VCaP (cell line): ENCODE measurements at regions not wholly inside any gene's neighbourhood (a gene's known extent, or its start where the extent isn't known, plus 50 kb on each side); places are given as distances from the start of the nearest gene placed in this dataset.

Experiments
- H3K27ac ChIP-seq: fragments of 450-650 bp; 2 replicates; pipeline ENCODE4 v1.5.1; 2017
- CTCF ChIP-seq: fragments of 450-650 bp; conservative IDR thresholded peaks from 2 replicates; pipeline ENCODE4 v1.5.1; 2017; ENCODE audit warnings: mild to moderate bottlenecking, moderate library complexity

- no peak overlapping the region for H3K27ac ChIP-seq
- TF ChIP-seq CTCF = no peak
Observed at GRCh38 chr10:9743639-9744038, 1274.0 kb upstream of the CELF2 start.

- H3K27ac ChIP-seq = no peak overlapping the region
- TF ChIP-seq CTCF = no peak
Observed at GRCh38 chr10:9745158-9745557, 1272.5 kb upstream of the CELF2 start.

- TF ChIP-seq CTCF = no peak
Observed at GRCh38 chr10:9757176-9757575, 1260.5 kb upstream of the CELF2 start.

GRCh38 chr10:9759596-9759995, 1258.1 kb upstream of the CELF2 start:
- TF ChIP-seq CTCF = no peak
- H3K27ac ChIP-seq = no peak overlapping the region

More at GRCh38 chr10:9757176-9757575, 1260.5 kb upstream of the CELF2 start:
- H3K27ac ChIP-seq = no peak overlapping the region

- H3K27ac ChIP-seq = no peak overlapping the region
- TF ChIP-seq CTCF = no peak
Observed at GRCh38 chr10:9762966-9763656, 1254.6 kb upstream of the CELF2 start.

GRCh38 chr10:9766762-9767161, 1250.9 kb upstream of the CELF2 start:
- peak; percentile 25; the same call in 1 of the 2 replicates for TF ChIP-seq CTCF

GRCh38 chr10:9781666-9782065, 1236.0 kb upstream of the CELF2 start:
- H3K27ac ChIP-seq = no peak overlapping the region
- no peak for TF ChIP-seq CTCF

More at GRCh38 chr10:9766762-9767161, 1250.9 kb upstream of the CELF2 start:
- H3K27ac ChIP-seq = no peak overlapping the region
